K562 (cell line): ENCODE measurements at regions not wholly inside any gene's neighbourhood (a gene's known extent, or its start where the extent isn't known, plus 50 kb on each side); places are given as distances from the start of the nearest gene placed in this dataset.

Source experiments
- BRCA1 ChIP-seq, 2 experiments: fragments of 450-650 bp in 1 of 2; sonication (generic) in 1 of 2; formaldehyde crosslinking in 1 of 2; IDR thresholded peaks; 2 replicates each; pipeline versions ENCODE4 v1.5.0 to v1.6.1; 2017 to 2020; ENCODE audit warnings: mild to moderate bottlenecking in 1 of 2, missing genetic modification reagents in 1 of 2
- FOXJ3 ChIP-seq: sonication (generic); formaldehyde crosslinking; IDR thresholded peaks from 2 replicates; pipeline ENCODE4 v1.4.0; 2020; ENCODE audit warnings: mild to moderate bottlenecking, missing genetic modification reagents
- HNRNPK ChIP-seq: fragments of 200-400 bp; formaldehyde crosslinking; IDR thresholded peaks from one replicate; pipeline ENCODE4 v1.6.1; 2018; ENCODE audit warnings: mild to moderate bottlenecking, low read depth, low read length; ENCODE audit not compliant: poor library complexity, severe bottlenecking
- MYC ChIP-seq, 2 experiments: fragments of 250-450 bp in 1 of 2; sonication (Bioruptor Pico) in 1 of 2; IDR thresholded peaks; 2 replicates each; pipeline versions ENCODE4 v1.5.1 to v1.6.1; 2012 to 2021; ENCODE audit warnings: low read depth in 2 of 2, borderline replicate concordance in 1 of 2, improper control_type of control experiment in 1 of 2, low read length in 1 of 2, mild to moderate bottlenecking in 1 of 2, moderate library complexity in 1 of 2
- NCOR1 ChIP-seq: fragments of 450-650 bp; IDR thresholded peaks from 2 replicates; pipeline ENCODE4 v1.6.1; 2016; ENCODE audit warnings: mild to moderate bottlenecking, moderate library complexity
- POLR2A ChIP-seq: fragments of 450-650 bp; conservative IDR thresholded peaks from 2 replicates; pipeline ENCODE4 v1.6.1; 2016
- RNF2 ChIP-seq: sonication (generic); IDR thresholded peaks from 2 replicates; pipeline ENCODE4 v1.6.1; 2016
- ZNF24 ChIP-seq: fragments of 450-650 bp; IDR thresholded peaks from 2 replicates; pipeline ENCODE4 v1.6.1; 2016
- ZNF584 ChIP-seq: fragments of 200-800 bp; sonication (Bioruptor generic); IDR thresholded peaks from 2 replicates; pipeline ENCODE4 v1.6.1; 2016; ENCODE audit warnings: low read depth, mild to moderate bottlenecking, missing genetic modification characterization, missing compliant biosample characterization
- ZNF778 ChIP-seq: fragments of 450-650 bp; formaldehyde crosslinking; IDR thresholded peaks from 2 replicates; pipeline ENCODE4 v1.4.0; 2020; ENCODE audit warnings: mild to moderate bottlenecking, moderate library complexity
- TF ChIP-seq, protein P1 (sequence below), 3 experiments: IDR thresholded peaks in 2 of 3; conservative IDR thresholded peaks in 1 of 3; 2 replicates each; pipeline ENCODE4 v1.5.1; 2011 to 2012; ENCODE audit warnings: low read length in 3 of 3, mild to moderate bottlenecking in 3 of 3, control low read depth in 2 of 3, improper control_type of control experiment in 1 of 3, inconsistent platforms in 1 of 3, low read depth in 1 of 3, mixed read lengths in 1 of 3, moderate library complexity in 1 of 3; ENCODE audit not compliant: insufficient read depth in 2 of 3

DNA sequence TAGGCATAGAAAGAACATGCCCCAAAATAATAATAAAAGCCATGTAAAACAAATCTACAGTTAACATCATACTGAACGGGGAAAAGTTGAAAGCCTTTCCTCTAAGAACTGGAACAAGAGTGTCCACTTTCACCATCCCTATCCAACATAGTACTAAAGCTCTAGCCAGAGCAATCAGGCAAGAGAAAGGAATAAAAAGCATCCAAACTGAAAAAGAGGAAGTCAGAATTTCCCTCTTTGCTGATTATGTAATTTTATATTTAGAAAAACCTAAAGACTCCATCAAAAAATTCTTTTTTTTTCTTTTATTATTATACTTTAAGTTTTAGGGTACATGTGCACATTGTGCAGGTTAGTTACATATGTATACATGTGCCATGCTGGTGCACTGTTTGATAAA lies 661.6 kb upstream of the CBLB start:
- no peak for TF ChIP-seq FOXJ3
- TF ChIP-seq BRCA1 (IDR thresholded peaks at IDR 0.05): no peak
- TF ChIP-seq BRCA1 (CRISPR knock-in tag; IDR thresholded peaks at IDR 0.05): no peak
- no peak for TF ChIP-seq ZNF778 (CRISPR knock-in tag)
- TF ChIP-seq MYC (IDR thresholded peaks at IDR 0.05; ENCODE audit: low read depth, low read length): no peak
- no peak for TF ChIP-seq MYC (CRISPR knock-in tag; IDR thresholded peaks at IDR 0.05; ENCODE audit: borderline replicate concordance, low read depth)
- TF ChIP-seq ZNF584 (CRISPR knock-in tag): no peak
- TF ChIP-seq ZNF24: no peak
- no peak for TF ChIP-seq RNF2
- TF ChIP-seq NCOR1: no peak
- TF ChIP-seq, protein P1, sequence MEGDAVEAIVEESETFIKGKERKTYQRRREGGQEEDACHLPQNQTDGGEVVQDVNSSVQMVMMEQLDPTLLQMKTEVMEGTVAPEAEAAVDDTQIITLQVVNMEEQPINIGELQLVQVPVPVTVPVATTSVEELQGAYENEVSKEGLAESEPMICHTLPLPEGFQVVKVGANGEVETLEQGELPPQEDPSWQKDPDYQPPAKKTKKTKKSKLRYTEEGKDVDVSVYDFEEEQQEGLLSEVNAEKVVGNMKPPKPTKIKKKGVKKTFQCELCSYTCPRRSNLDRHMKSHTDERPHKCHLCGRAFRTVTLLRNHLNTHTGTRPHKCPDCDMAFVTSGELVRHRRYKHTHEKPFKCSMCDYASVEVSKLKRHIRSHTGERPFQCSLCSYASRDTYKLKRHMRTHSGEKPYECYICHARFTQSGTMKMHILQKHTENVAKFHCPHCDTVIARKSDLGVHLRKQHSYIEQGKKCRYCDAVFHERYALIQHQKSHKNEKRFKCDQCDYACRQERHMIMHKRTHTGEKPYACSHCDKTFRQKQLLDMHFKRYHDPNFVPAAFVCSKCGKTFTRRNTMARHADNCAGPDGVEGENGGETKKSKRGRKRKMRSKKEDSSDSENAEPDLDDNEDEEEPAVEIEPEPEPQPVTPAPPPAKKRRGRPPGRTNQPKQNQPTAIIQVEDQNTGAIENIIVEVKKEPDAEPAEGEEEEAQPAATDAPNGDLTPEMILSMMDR (IDR thresholded peaks at IDR 0.05 in 2 of 3, conservative IDR thresholded peaks at IDR 0.05 in 1 of 3; ENCODE audit: insufficient read depth in 2 of 3, low read depth in 1 of 3, low read length in 3 of 3): no peak
- no peak for TF ChIP-seq POLR2A
- TF ChIP-seq HNRNPK: no peak
